ENCODE measurements at regions not wholly inside any gene's neighbourhood (a gene's known extent, or its start where the extent isn't known, plus 50 kb on each side); places are given as distances from the start of the nearest gene placed in this dataset.
"Not testable (repeated sequence)": the region's sequence is repeated elsewhere in the genome, so short reads cannot be mapped to it uniquely, and the experiment has no call there.

DNA sequence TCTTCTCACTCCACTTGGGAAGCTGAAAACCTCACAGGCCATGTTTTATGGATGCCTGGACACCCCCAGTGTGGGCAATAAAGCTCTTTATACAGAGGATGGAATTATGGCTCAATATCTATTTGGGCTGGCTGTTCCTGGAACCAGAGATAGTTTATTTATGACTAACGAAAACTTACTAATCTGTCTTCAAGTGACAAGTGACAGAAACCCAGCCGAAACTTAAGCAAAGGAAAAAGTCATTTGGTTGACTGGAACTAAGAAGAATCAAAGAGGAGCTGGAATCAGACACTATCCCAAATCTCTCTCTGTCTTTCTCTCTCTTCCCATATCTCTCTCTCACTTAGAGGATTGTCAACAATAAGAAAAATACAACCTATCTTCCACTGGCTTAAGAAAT lies 78.3 kb upstream of the CDK6 start:
- no peak for DNase-seq

DNA sequence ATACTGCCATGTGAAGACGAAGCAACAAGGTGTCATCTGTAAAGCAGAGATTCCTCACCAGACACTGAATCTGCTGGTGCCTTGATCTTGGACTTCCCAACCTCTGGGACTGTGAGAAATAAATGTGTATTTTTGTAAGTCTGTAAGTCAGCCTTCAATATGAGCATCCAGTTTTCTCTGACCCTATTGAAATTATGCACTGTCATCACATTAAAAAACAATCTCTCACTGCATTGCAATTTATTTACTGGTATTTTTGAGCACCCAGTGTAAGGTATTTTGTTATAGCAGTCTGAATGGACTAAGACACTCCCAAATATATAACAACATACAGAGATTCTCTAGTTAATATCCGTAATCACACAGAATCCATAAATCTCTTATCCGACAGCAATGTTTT lies 77.5 kb upstream of the CDK6 start:
- no peak for DNase-seq

GRCh38 chr7:92910976-92911375 lies 74.6 kb upstream of the CDK6 start:
- no peak for DNase-seq

DNA sequence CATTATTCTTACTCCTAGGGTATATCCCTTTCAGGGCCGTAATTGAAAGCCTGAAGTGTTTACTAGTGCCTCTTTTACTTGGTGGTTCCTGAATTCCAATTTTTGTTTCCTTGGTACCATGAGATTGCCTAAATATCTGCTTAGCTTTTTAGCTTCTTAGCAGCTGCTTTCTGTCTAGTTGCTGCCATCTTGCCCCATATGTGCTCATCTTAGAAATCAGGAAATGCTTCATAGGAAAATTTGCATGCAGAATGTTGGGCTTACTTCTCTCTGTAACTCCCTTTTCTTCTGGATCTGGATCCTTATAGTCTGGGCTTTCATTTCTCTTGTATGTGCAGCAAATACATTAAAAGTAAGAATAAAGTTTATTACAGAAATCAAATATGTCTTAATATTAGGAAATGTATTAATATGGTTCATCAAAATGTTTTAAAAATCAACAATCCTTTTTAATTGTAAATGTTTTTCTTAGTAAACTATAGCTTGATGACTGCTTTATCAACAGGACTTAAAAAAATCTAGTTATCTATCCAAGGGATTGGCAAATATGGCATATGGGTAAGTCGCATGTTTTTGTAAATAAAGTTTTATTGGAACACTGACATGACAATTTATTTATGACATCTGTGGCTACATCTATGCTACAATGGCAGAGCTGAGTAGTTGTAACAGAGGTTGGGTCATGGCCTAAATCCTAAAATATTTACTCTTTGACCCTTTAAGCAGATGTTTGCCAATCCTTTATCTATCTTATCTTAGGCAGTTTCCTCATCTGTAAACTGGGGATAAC lies 73.5 kb upstream of the CDK6 start:
- DNase-seq = no peak

DNA sequence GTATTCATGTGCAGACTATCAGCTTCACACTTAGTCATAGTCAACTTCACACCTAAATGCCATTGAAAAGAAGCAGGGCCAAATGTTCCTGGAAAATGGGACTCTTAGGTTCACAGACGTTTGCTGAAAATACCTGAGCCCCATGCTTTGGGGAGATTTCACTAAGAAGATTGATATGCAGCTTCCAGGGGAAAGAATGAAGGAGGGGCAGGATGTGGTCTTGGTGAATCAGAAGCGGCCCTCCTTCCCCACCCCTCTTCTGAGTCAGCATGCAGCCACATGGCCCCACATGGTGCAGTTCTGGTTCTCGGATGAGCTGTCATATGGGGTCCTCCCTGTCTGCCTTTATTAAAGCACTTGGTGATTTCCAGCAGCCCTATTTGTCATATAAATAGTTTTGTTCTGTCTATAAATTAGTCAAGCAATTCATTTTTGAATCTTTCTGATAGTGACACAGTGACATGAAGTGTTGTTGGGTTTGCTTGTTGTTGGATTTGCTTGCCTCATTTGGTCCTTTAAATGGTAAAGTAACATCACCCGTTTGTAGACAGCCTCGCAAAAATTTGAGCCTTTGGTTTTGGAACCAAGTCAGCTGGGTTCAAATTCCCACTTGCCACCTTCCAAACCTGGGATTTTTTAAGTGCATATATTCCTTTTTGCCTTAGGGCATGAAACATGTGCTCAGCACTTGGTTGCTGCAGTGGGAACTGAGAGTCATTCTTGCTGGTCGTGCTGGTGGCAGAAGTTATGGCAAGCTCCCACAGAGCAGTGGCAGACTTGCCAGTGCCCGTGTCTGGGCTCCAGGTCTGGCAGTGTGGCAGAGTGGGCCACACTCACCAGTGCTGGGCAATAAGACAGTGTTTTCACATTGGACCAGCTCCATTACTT lies 68.1 kb upstream of the CDK6 start:
- no peak for DNase-seq

DNA sequence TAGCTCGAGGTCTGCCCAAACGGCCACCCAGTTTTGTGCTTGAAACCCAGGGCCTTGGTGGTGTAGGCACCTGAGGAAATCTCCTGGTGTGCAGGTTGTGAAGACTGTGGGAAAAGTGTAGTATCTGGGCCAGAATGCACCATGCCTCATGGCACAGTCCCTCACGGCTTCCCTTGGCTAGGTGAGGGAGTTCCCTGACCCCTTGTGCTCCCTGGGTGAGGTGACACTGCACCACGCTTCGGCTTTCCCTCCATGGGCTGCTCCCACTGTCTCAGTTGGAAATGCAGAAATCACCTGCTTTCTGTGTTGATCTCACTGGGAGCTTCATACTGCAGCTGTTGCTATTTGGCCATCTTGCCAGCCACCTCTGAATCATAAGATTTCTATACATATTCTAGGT lies 62.4 kb upstream of the CDK6 start:
- DNase-seq = no peak

GRCh38 chr7:92894857-92895256 lies 58.5 kb upstream of the CDK6 start:
- not testable (repeated sequence) for DNase-seq

- no peak for DNase-seq
These were observed 52.7 kb upstream of the CDK6 start for GRCh38 chr7:92889081-92889480.

Data from NCI-H1417 (cell line).